Gastroesophageal sphincter (tissue), 3 donors: ENCODE measurements at regions not wholly inside any gene's neighbourhood (a gene's known extent, or its start where the extent isn't known, plus 50 kb on each side); places are given as distances from the start of the nearest gene placed in this dataset.

Source experiments
- EP300 ChIP-seq: sonication (generic); formaldehyde crosslinking; IDR thresholded peaks from one replicate; pipeline ENCODE4 v1.6.1; 2017; ENCODE audit warnings: antibody characterized with exemption, mild to moderate bottlenecking
- POLR2AphosphoS5 ChIP-seq: sonication (generic); formaldehyde crosslinking; IDR thresholded peaks from one replicate; pipeline ENCODE4 v1.6.1; 2017; ENCODE audit warnings: antibody characterized with exemption
- TF ChIP-seq, protein P1 (sequence below), 4 experiments: fragments of 200-600 bp in 2 of 4; fragments of 450-650 bp in 2 of 4; sonication (generic) in 1 of 4; IDR thresholded peaks; one replicate each; pipeline ENCODE4 v1.5.1; 2017 to 2019; ENCODE audit warnings: antibody characterized with exemption in 4 of 4, mild to moderate bottlenecking in 2 of 4, moderate library complexity in 2 of 4

DNA sequence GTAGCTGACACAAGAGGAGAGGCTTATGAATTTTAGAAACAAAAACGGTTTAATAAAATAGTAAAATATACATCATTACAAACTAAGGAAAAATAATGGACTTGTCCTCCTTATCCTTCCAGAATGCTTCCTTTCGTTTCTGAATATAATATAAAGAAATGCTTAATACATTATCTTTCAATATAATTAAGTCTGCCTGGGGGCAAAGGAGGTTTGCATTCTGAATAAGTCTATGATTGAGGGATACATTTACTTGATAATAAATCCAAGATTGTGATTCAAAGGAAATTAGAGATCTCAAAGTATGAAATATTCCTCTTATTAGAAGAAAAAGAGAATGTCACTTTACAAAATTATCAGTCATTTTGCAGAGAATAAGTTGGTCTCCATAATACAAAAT, 386.5 kb downstream of the SPATA31D1 start:
- TF ChIP-seq, protein P1, sequence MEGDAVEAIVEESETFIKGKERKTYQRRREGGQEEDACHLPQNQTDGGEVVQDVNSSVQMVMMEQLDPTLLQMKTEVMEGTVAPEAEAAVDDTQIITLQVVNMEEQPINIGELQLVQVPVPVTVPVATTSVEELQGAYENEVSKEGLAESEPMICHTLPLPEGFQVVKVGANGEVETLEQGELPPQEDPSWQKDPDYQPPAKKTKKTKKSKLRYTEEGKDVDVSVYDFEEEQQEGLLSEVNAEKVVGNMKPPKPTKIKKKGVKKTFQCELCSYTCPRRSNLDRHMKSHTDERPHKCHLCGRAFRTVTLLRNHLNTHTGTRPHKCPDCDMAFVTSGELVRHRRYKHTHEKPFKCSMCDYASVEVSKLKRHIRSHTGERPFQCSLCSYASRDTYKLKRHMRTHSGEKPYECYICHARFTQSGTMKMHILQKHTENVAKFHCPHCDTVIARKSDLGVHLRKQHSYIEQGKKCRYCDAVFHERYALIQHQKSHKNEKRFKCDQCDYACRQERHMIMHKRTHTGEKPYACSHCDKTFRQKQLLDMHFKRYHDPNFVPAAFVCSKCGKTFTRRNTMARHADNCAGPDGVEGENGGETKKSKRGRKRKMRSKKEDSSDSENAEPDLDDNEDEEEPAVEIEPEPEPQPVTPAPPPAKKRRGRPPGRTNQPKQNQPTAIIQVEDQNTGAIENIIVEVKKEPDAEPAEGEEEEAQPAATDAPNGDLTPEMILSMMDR (IDR thresholded peaks at IDR 0.05): no peak
- TF ChIP-seq POLR2AphosphoS5 (no peak), EP300 (no peak)
